H1 (cell line): ENCODE measurements at regions not wholly inside any gene's neighbourhood (a gene's known extent, or its start where the extent isn't known, plus 50 kb on each side); places are given as distances from the start of the nearest gene placed in this dataset.

Experiments
- CHD7 ChIP-seq: fragments of 300-600 bp; sonication (generic); IDR thresholded peaks from 2 replicates; pipeline ENCODE4 v1.7.1; 2012; ENCODE audit warnings: low read length, moderate library complexity, mild to moderate bottlenecking, inconsistent platforms; ENCODE audit not compliant: insufficient replicate concordance

DNA sequence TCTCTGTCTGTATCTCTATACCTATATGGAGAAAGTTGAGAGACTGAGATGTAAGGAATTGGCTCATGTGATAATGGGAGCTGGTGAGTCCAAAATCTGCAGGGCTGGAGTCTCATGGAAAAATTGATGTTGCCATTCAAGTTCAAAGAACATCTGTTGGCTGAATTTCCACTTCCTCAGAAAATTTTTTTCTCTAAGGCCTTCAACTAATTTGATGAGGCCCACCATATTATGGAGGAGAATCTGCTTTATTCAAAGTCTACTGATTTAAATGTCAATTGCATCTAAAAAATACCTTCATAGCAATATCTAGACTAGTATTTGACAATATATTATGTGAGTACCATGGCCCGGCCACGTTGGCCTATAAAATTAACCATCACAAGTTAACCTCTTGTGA, 261.4 kb downstream of the VRK1 start (continued):
- TF ChIP-seq CHD7, result no peak
